Lower leg skin (tissue), 3 donors: ENCODE measurements at regions not wholly inside any gene's neighbourhood (a gene's known extent, or its start where the extent isn't known, plus 50 kb on each side); places are given as distances from the start of the nearest gene placed in this dataset.

Experiments
- CTCF ChIP-seq, 3 donors: fragments of 450-650 bp; IDR thresholded peaks; one replicate each; pipeline ENCODE4 v1.5.1; 2016; ENCODE audit warnings: antibody characterized with exemption in 3 of 3, mild to moderate bottlenecking in 3 of 3, moderate library complexity in 2 of 3
- POLR2A ChIP-seq, 2 donors: fragments of 450-650 bp; IDR thresholded peaks; one replicate each; pipeline ENCODE4 v1.6.1; 2016 to 2017; ENCODE audit warnings: antibody characterized with exemption in 2 of 2, mild to moderate bottlenecking in 1 of 2, moderate library complexity in 1 of 2

GRCh38 chr9:75454043-75454442 is 365.7 kb downstream of the OSTF1 start:
- no peak for TF ChIP-seq CTCF (IDR thresholded peaks at IDR 0.05)
- no peak for TF ChIP-seq POLR2A (IDR thresholded peaks at IDR 0.05)
